NCI-H1092 (cell line): ENCODE measurements at regions not wholly inside any gene's neighbourhood (a gene's known extent, or its start where the extent isn't known, plus 50 kb on each side); places are given as distances from the start of the nearest gene placed in this dataset.

Source experiments
- DNase-seq: peaks from one replicate; lab custom pipeline; 2025; lab: John Stamatoyannopoulos, UW

GRCh38 chr10:118107040-118107439, 60.3 kb upstream of the RAB11FIP2 start:
- DNase-seq = no peak

GRCh38 chr10:118106426-118106825, 59.7 kb upstream of the RAB11FIP2 start:
- DNase-seq = no peak

- DNase-seq = no peak
Measured at GRCh38 chr10:118102121-118102520, 55.4 kb upstream of the RAB11FIP2 start.

- no peak for DNase-seq
Measured at GRCh38 chr10:118101501-118101900, 54.8 kb upstream of the RAB11FIP2 start.
